Nephron (organoid): ENCODE measurements at regions not wholly inside any gene's neighbourhood (a gene's known extent, or its start where the extent isn't known, plus 50 kb on each side); places are given as distances from the start of the nearest gene placed in this dataset.
"Not testable (repeated sequence)": the region's sequence is repeated elsewhere in the genome, so short reads cannot be mapped to it uniquely, and the experiment has no call there.

Experiments used
- H3K27ac Mint-ChIP-seq, 3 experiments: 2 replicates each; pipeline ENCODE4 v1.8.0; 2020; ENCODE audit warnings: mixed read lengths in 3 of 3, mild to moderate bottlenecking in 2 of 3, moderate library complexity in 1 of 3
- H3K27me3 Mint-ChIP-seq: 2 replicates; pipeline ENCODE4 v1.8.0; 2021; ENCODE audit warnings: low read depth, mild to moderate bottlenecking, moderate library complexity, mixed read lengths
- H3K36me3 Mint-ChIP-seq: 2 replicates; pipeline ENCODE4 v1.8.0; 2020; ENCODE audit warnings: low read depth, mixed read lengths
- H3K4me1 Mint-ChIP-seq: 2 replicates; pipeline ENCODE4 v1.8.0; 2020; ENCODE audit warnings: mixed read lengths
- H3K4me3 Mint-ChIP-seq, 3 experiments: 2 replicates each; pipeline ENCODE4 v1.8.0; 2020; ENCODE audit warnings: mild to moderate bottlenecking in 3 of 3, mixed read lengths in 3 of 3, moderate library complexity in 2 of 3
- H3K9me3 Mint-ChIP-seq: 2 replicates; pipeline ENCODE4 v1.8.0; 2020; ENCODE audit warnings: mixed read lengths
- TF ChIP-seq, protein P1 (sequence below), 3 experiments: fragments of 200-600 bp; sonication (generic); IDR thresholded peaks; one replicate each; pipeline ENCODE4 v1.5.0; 2021; ENCODE audit warnings: antibody characterized with exemption in 3 of 3; ENCODE audit not compliant: unreplicated experiment in 3 of 3

DNA sequence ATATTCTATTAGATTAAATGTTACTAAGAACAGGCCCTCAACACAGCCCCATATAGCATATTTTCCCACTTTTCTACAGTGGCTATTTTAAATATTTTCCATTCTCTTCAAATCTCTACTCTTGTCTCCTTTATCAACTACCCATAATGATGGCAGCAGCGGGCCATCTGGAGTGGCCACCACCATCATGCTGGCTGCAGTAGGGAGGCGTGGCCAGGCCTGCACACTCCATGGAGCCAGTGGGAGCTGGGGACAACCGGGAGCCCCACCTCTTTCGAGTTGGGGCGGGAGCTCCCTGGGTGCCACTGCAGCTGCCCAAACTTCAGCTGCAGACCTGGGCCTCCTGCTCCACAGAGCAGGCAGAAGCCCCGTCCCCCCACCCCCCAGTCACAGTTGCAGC lies 98.4 kb upstream of the RANBP6 start:
- TF ChIP-seq, protein P1, sequence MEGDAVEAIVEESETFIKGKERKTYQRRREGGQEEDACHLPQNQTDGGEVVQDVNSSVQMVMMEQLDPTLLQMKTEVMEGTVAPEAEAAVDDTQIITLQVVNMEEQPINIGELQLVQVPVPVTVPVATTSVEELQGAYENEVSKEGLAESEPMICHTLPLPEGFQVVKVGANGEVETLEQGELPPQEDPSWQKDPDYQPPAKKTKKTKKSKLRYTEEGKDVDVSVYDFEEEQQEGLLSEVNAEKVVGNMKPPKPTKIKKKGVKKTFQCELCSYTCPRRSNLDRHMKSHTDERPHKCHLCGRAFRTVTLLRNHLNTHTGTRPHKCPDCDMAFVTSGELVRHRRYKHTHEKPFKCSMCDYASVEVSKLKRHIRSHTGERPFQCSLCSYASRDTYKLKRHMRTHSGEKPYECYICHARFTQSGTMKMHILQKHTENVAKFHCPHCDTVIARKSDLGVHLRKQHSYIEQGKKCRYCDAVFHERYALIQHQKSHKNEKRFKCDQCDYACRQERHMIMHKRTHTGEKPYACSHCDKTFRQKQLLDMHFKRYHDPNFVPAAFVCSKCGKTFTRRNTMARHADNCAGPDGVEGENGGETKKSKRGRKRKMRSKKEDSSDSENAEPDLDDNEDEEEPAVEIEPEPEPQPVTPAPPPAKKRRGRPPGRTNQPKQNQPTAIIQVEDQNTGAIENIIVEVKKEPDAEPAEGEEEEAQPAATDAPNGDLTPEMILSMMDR (IDR thresholded peaks at IDR 0.05; ENCODE audit: unreplicated experiment in 3 of 3) = no peak
- H3K27ac Mint-ChIP-seq = no peak overlapping the region
- H3K4me3 Mint-ChIP-seq = no peak overlapping the region
- H3K4me1 Mint-ChIP-seq = peaks cover 9% of the 10 kb centered on the region
- H3K36me3 Mint-ChIP-seq = no peaks in the 10 kb centered on the region
- H3K27me3 Mint-ChIP-seq = peaks cover 3% of the 10 kb centered on the region
- no peaks in the 10 kb centered on the region for H3K9me3 Mint-ChIP-seq

- Mint-ChIP-seq H3K4me1 (peaks cover 10% of the 10 kb centered on the region), H3K4me3 (no peak overlapping the region), H3K9me3 (no peaks in the 10 kb centered on the region), H3K27me3 (peaks cover 3% of the 10 kb centered on the region), H3K36me3 (no peaks in the 10 kb centered on the region), H3K27ac (no peak overlapping the region)
- TF ChIP-seq, protein P1 (IDR thresholded peaks at IDR 0.05; ENCODE audit: unreplicated experiment in 3 of 3) = no peak
These were observed 97.9 kb upstream of the RANBP6 start for GRCh38 chr9:6113312-6113711.

GRCh38 chr9:6109986-6110385 lies 94.6 kb upstream of the RANBP6 start:
- Mint-ChIP-seq H3K27ac (no peak overlapping the region), H3K9me3 (no peaks in the 10 kb centered on the region), H3K4me1 (peaks cover 23% of the 10 kb centered on the region), H3K36me3 (no peaks in the 10 kb centered on the region), H3K27me3 (no peaks in the 10 kb centered on the region), H3K4me3 (no peak overlapping the region)
- TF ChIP-seq, protein P1 (IDR thresholded peaks at IDR 0.05; ENCODE audit: unreplicated experiment in 3 of 3) = no peak

DNA sequence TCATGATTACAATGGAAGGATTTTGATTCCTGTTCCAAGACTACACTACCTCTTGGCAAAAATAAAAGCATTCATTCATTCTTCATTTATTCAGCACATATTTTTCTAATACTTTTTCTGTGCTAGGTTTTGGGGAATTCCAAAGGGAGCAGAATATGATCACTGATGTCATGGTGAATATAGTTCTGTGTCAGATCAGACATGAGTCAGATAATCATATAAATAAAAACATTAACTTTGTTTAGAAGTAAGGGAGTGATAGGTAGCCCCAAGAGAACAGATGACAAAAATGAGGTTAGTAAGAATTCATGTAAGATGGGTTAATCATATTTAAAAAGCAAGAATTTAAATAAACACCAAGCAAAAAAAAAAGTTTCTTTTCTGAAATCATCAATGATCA lies 94.1 kb upstream of the RANBP6 start:
- H3K27me3 Mint-ChIP-seq = no peaks in the 10 kb centered on the region
- no peak overlapping the region for H3K4me3 Mint-ChIP-seq
- H3K27ac Mint-ChIP-seq = no peak overlapping the region
- H3K9me3 Mint-ChIP-seq = no peaks in the 10 kb centered on the region
- no peaks in the 10 kb centered on the region for H3K36me3 Mint-ChIP-seq
- TF ChIP-seq, protein P1 (IDR thresholded peaks at IDR 0.05; ENCODE audit: unreplicated experiment in 3 of 3) = no peak
- H3K4me1 Mint-ChIP-seq = peaks cover 23% of the 10 kb centered on the region

DNA sequence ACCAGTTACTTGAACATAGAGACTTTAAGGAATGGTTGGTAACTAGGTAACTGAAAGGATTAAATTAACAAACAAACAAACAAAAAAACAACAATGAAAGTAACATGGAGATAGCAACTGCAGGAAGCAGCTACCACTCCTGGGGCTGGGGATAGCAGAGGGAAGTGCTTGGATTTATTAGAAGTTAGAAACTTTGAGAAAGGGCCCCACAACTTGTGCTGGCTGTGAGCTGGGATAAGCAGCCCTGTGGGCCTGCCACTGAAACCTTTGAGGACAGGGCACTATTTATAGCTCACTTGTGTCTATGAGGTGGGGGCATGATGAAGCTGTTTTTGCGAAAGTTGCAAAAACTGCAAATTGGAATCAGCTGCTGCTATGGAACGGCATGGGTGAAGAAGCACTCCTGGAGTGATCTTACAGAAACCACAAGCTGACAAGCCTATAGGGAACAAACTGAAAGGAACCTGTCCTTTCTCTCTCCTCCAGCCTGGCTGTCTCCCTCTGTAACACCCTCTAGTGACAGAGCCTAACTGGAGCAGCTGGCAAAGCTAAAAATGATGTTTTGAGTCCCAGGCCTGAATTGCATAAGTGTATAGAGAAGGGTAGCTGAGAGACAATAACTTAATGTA lies 91.4 kb upstream of the RANBP6 start:
- TF ChIP-seq, protein P1 (IDR thresholded peaks at IDR 0.05; ENCODE audit: unreplicated experiment in 3 of 3) = peak; percentile 29 to 46 (median 45)
- Mint-ChIP-seq H3K9me3 (no peaks in the 10 kb centered on the region), H3K4me1 (peaks cover 23% of the 10 kb centered on the region), H3K27ac (peak overlapping the region; percentile 64 to 83 (median 74)), H3K27me3 (no peaks in the 10 kb centered on the region), H3K36me3 (no peaks in the 10 kb centered on the region), H3K4me3 (no peak overlapping the region)

DNA sequence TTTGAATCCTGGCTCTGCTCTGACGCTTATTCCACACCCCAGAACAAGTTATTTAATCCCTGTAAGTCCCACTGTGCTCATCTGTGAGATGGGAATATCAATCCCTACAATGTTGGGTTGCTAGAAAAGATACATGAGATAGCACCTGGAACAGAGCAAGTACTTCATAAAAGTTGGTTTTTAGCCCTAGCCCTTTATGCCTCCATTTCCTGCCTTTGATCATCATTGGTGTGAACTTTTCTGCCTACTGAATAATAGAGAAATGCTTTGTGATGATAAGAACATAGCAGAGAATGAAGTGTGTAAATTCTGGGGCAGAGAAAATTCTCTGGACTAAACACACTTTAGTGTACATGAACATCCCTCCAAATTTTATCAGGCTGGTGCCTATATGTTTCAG lies 90.3 kb upstream of the RANBP6 start:
- Mint-ChIP-seq H3K4me1 (peaks cover 23% of the 10 kb centered on the region), H3K27me3 (no peaks in the 10 kb centered on the region), H3K9me3 (no peaks in the 10 kb centered on the region), H3K27ac (no peak overlapping the region), H3K4me3 (no peak overlapping the region), H3K36me3 (no peaks in the 10 kb centered on the region)
- TF ChIP-seq, protein P1 (IDR thresholded peaks at IDR 0.05; ENCODE audit: unreplicated experiment in 3 of 3) = no peak

GRCh38 chr9:6104406-6104805 lies 89.0 kb upstream of the RANBP6 start:
- H3K4me3 Mint-ChIP-seq, H3K36me3 Mint-ChIP-seq, H3K27ac Mint-ChIP-seq, H3K27me3 Mint-ChIP-seq, H3K9me3 Mint-ChIP-seq: not testable (repeated sequence)
- peaks cover 20% of the 10 kb centered on the region for H3K4me1 Mint-ChIP-seq

- not testable (repeated sequence) for H3K27ac Mint-ChIP-seq, H3K36me3 Mint-ChIP-seq, H3K4me3 Mint-ChIP-seq, H3K9me3 Mint-ChIP-seq, H3K27me3 Mint-ChIP-seq
- H3K4me1 Mint-ChIP-seq = peaks cover 15% of the 10 kb centered on the region
These were observed 88.5 kb upstream of the RANBP6 start for GRCh38 chr9:6103911-6104310.
